Psoas muscle (tissue), 7 donors: ENCODE measurements at regions not wholly inside any gene's neighbourhood (a gene's known extent, or its start where the extent isn't known, plus 50 kb on each side); places are given as distances from the start of the nearest gene placed in this dataset.
A peak's percentile ranks its signal among the peaks of the same experiment; 100 is the strongest.

Source experiments
- ATAC-seq, 4 donors: fragments of 200-7000 bp; cut with Tn5 transposase; one replicate each; pipeline ENCODE4 v1.9.1; 2020; ENCODE audit warnings: moderate library complexity in 3 of 4, mild to moderate bottlenecking in 2 of 4
- DNase-seq, 2 donors: peaks; one replicate each; pipeline ENCODE4 v3.0.0-alpha.2; 2020
- H3K27ac ChIP-seq: fragments of 200-600 bp; one replicate; pipeline ENCODE4 v1.8.0; 2022
- H3K27me3 ChIP-seq, 3 donors: fragments of 200-600 bp in 1 of 3; one replicate each; pipeline versions ENCODE4 v1.6.1 to v1.8.0; 2013 to 2022; ENCODE audit warnings: low read length in 2 of 3, mild to moderate bottlenecking in 2 of 3, moderate library complexity in 1 of 3; ENCODE audit not compliant: insufficient read depth in 3 of 3
- H3K36me3 ChIP-seq, 2 donors: fragments of 200-600 bp in 1 of 2; one replicate each; pipeline versions ENCODE4 v1.6.1 to v1.8.0; 2013 to 2022; ENCODE audit warnings: low read depth in 1 of 2, mild to moderate bottlenecking in 1 of 2, moderate library complexity in 1 of 2; ENCODE audit not compliant: insufficient read depth in 1 of 2
- H3K4me1 ChIP-seq: fragments of 200-600 bp; one replicate; pipeline ENCODE4 v1.8.0; 2022
- H3K4me3 ChIP-seq: fragments of 200-600 bp; one replicate; pipeline ENCODE4 v1.8.0; 2022; ENCODE audit warnings: mild to moderate bottlenecking
- H3K9me3 ChIP-seq: fragments of 200-600 bp; one replicate; pipeline ENCODE4 v1.8.0; 2022
- CTCF ChIP-seq: fragments of 200-600 bp; IDR thresholded peaks from one replicate; pipeline ENCODE4 v1.8.0; 2022; ENCODE audit warnings: antibody characterized with exemption
- WGBS, 3 donors: extraction: QIAGEN DNeasy Blood & Tissue Kit; methylation state at CpG; one replicate each; pipeline versions ENCODE4 v1.1.6 to v1.1.7; 2013; 5-methylcytosine and 5-hydroxymethylcytosine counted together
- intact Hi-C, 2 donors: fragments of 100-400 bp; cut with DNase I; formaldehyde crosslinking; loops; one replicate each; pipeline versions ENCODE4 v1.11.0 to v1.14.2; 2022
- donor health status: healthy with polysubstance abuse.
- donor health status: DM: no; HTN: no; CAD: no; lungs with moderate emphysema.
- donor health status: Bipolar disorder and iron deficiency.
- donor health status: healthy.
- donor health status: DM: yes; HTN: yes; CAD: no.
- donor health status: DM: no; HTN: no; CAD: no.
- donor health status: DM: yes; HTN: yes; CAD: no.

- Histone ChIP-seq H3K27me3 (no peaks in the 10 kb centered on the region), H3K9me3 (no peaks in the 10 kb centered on the region), H3K36me3 (no peaks in the 10 kb centered on the region), H3K27ac (peak overlapping the region; percentile 66), H3K4me3 (no peak overlapping the region), H3K4me1 (peaks cover 20% of the 10 kb centered on the region)
- DNase-seq: no peak
- WGBS, 3 donors: 30 to 52% (median 30%) methylated on average over 5 of the region's 5 CpGs
- no peak for TF ChIP-seq CTCF
- peak in 3 of 4 donors; percentile 20 to 66 (median 50) for ATAC-seq
- intact Hi-C loops: no loop called here
These were observed 239.0 kb downstream of the REEP3 start for GRCh38 chr10:63760034-63760707.

DNA sequence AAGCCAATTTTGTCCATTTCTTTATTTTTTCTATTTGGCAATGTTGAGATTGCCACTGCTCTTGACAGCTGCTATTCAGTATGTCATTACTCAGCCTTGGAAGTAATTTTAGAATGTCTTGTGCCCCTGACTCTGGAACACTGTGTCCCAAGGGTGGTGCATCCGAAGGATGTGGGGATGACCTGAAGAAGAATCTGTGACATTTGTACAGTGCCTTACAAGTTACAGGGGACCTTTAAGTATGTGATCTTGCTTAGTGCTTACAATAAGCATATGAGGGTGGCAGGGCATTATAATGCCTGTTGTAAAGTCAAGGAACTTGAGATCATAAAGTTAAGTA, 239.5 kb downstream of the REEP3 start:
- Histone ChIP-seq H3K27ac (peak overlapping the region; percentile 66), H3K36me3 (no peaks in the 10 kb centered on the region), H3K4me3 (no peak overlapping the region), H3K4me1 (peaks cover 20% of the 10 kb centered on the region), H3K9me3 (no peaks in the 10 kb centered on the region), H3K27me3 (no peaks in the 10 kb centered on the region)
- TF ChIP-seq CTCF: no peak
- intact Hi-C loops: no loop called here
- ATAC-seq: peak; percentile 73 to 93 (median 84)
- 14 to 38% (median 19%) methylated on average over 1 of the region's 1 CpG for WGBS, 3 donors
- DNase-seq: no peak

DNA sequence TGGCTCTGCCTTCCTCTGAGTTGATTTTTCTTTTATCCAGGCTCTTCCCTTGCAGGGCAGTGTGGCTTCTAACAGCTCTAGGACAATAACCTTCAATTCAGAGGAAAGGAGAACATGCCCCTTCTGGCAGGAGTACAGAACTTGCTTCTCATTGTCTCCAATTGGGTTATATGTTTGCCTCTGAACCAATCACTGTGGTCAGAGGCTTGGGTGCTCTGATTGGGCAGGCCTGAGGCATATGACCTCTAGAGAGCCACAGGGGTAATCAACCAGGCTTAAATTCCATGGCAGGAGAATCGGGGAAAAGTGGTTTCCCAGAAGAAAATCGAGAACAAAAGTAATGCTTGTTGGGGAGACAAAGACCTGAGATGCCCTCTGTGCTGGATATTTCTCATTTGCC, 240.0 kb downstream of the REEP3 start:
- no peak for DNase-seq
- H3K36me3 ChIP-seq: no peaks in the 10 kb centered on the region
- intact Hi-C loops: no loop called here
- H3K4me3 ChIP-seq: no peak overlapping the region
- no peak for ATAC-seq
- H3K9me3 ChIP-seq: no peaks in the 10 kb centered on the region
- H3K4me1 ChIP-seq: peaks cover 20% of the 10 kb centered on the region
- TF ChIP-seq CTCF: no peak
- H3K27me3 ChIP-seq: no peaks in the 10 kb centered on the region
- 72 to 93% (median 88%) methylated on average over 2 of the region's 2 CpGs for WGBS, 3 donors
- peak overlapping the region; percentile 55 for H3K27ac ChIP-seq

GRCh38 chr10:63763744-63764143, 242.5 kb downstream of the REEP3 start:
- ATAC-seq (no peak), DNase-seq (no peak)
- no peaks in the 10 kb centered on the region for H3K36me3 ChIP-seq
- no peaks in the 10 kb centered on the region for H3K9me3 ChIP-seq
- no peak overlapping the region for H3K4me3 ChIP-seq
- WGBS, 3 donors: 89 to 93% (median 92%) methylated on average over 2 of the region's 2 CpGs
- peaks cover 20% of the 10 kb centered on the region for H3K4me1 ChIP-seq
- no peak for TF ChIP-seq CTCF
- intact Hi-C loops: no loop called here
- H3K27ac ChIP-seq: no peak overlapping the region
- H3K27me3 ChIP-seq: no peaks in the 10 kb centered on the region

DNA sequence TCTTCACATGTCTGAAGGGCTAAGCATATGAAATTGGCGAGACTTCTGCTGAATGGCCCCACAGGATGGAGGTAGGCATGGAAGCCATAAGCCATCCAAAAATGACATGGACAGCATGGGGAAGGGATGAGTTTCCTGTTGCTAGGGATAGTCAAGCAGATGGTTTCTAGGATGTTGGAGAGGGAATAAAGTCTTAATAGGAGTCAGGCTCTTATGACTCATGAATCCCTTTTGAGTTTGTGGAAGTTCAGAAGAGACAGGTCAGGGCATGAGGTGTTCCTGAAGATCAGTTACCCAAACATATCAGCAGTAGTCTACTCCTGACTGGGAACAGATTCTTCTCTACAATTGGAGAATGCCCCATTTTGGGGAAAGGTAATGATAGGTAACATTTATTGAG, 243.9 kb downstream of the REEP3 start:
- intact Hi-C loops: no loop called here

More for the DNA sequence above, 243.9 kb downstream of the REEP3 start:
- TF ChIP-seq CTCF: no peak
- H3K4me1 ChIP-seq: peaks cover 16% of the 10 kb centered on the region
- ATAC-seq (no peak), DNase-seq (no peak)
- no peak overlapping the region for H3K27ac ChIP-seq
- H3K36me3 ChIP-seq: no peaks in the 10 kb centered on the region
- 98 to 100% (median 100%) methylated on average over 1 of the region's 1 CpG for WGBS, 3 donors
- H3K27me3 ChIP-seq: no peaks in the 10 kb centered on the region
- H3K4me3 ChIP-seq: no peak overlapping the region
- no peaks in the 10 kb centered on the region for H3K9me3 ChIP-seq
